Superior temporal gyrus (tissue), 1 donor: ENCODE measurements at regions not wholly inside any gene's neighbourhood (a gene's known extent, or its start where the extent isn't known, plus 50 kb on each side); places are given as distances from the start of the nearest gene placed in this dataset.
"Not testable (repeated sequence)": the region's sequence is repeated elsewhere in the genome, so short reads cannot be mapped to it uniquely, and the experiment has no call there.

ENCODE experiments used
- DNase-seq: peaks from one replicate; pipeline ENCODE4 v3.0.0-alpha.2; 2016; ENCODE audit errors: extremely low spot score

GRCh38 chr16:60271781-60272180, 1537.7 kb upstream of the GOT2 start:
- DNase-seq: no peak

- no peak for DNase-seq
These were observed 1537.1 kb upstream of the GOT2 start for GRCh38 chr16:60271025-60271771.

DNA sequence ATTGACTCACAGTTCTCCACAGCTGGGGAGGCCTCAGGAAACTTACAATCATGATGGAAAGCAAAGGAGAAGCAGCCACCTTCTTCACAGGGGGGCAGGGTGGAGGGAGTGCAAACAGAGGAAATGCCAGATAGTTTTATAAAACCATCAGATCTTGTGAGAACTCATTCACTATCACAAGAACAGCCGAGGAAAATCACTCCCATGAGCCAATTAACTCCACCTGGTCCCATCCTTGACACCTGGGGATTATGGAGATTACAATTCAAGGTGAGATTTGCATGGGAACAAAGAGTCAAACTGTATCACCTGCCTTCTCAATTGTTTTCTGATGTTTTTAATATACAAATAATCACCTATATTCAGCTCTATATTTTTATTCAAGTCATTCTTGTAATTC, 1527.3 kb upstream of the GOT2 start:
- no peak for DNase-seq

GRCh38 chr16:60259956-60260355, 1525.8 kb upstream of the GOT2 start:
- no peak for DNase-seq

DNA sequence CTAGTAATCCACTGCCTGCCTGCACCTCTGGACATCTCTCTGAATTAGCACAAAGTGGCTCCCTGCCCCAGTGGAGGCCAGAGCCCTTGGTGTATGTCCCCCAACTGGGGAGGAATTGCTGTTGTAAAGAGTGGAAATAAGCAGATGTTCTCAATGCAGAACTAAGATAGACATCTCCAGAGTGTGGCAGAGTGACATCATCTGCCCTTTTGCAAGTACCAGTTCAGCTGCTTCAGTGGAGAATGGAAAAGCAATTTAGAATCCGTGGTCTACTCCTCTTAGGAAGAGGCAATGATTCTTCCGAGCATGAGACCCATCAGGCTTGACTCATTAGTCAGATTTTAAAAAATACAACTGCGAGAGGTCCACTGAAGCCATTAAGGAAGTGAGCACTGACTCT, 1512.0 kb upstream of the GOT2 start:
- DNase-seq: no peak

DNA sequence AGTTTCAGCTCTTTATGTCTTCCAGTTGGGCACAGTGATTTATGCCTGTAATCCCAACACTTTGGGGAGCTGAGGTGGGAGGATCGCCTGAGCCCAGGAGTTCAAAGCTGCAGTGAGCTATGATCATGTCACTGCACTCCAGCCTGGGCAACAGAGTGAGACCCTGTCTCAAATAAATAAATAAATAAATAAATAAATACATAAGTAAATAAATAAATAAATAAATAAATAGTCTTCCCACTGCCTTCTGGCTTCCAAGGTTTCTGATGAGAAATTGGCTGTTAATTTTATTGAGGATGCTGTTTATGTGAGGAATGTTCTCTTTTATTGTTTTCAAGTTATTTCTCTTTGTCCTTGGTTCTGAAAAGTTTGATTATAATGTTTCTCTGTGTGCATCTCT, 1507.6 kb upstream of the GOT2 start:
- no peak for DNase-seq

DNA sequence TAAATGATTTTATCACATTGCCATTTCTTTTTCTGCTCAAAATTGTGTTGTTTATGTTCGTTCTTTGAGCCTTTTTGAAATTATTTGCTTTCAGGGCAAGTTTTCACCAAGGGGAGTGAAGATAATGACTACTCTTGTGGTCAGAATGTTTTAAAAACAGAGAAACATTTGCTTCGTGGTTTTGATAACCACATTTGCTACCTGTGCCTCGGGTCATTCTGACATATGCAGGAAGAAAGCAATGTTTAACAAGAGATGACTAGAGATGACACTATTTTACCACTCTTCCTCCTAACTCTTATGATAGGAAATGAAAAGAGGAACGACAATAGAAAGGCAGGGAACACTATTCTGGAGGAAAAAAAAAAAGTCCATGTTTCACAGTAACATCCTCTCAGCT, 1496.5 kb upstream of the GOT2 start:
- no peak for DNase-seq

DNA sequence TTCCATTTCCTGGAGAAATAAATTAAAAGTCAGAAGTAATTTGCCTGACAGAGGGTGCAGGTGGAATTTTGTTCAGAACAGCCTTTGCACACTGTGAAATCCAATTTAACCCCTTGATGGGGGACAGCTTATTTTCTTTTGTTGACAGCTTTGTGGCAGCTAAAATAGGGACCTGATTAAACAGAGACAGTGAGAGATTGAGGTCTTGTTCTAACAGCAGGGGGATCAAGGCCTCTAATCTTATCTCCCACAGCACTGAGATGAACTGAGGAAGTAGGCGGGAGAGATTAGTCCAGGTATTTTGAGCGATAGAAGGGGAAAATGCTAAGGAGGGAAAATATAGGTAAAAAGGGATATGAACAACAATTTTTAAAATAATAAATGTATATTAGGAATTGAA, 1491.4 kb upstream of the GOT2 start:
- DNase-seq: no peak

DNA sequence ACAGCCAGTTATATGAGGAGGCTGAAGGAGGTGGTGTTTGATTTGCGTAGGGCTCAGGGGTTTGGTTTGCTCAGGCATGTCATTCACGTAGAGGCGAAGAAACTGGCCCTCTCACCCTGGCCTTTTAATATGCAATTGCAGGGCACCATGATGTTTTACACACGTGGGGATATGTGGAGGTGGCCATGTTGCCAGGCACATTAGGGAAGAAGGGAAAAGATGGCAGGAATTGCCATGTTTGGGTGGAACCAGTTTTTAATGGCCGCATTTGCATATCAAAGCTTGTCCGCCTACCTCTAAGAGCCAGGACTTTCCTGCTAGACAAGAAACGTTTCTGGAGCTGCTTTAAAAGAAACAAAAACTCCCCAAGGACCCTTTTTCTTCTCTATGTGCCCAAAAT, 1483.7 kb upstream of the GOT2 start:
- DNase-seq: no peak

GRCh38 chr16:60214311-60214710, 1480.2 kb upstream of the GOT2 start:
- no peak for DNase-seq

DNA sequence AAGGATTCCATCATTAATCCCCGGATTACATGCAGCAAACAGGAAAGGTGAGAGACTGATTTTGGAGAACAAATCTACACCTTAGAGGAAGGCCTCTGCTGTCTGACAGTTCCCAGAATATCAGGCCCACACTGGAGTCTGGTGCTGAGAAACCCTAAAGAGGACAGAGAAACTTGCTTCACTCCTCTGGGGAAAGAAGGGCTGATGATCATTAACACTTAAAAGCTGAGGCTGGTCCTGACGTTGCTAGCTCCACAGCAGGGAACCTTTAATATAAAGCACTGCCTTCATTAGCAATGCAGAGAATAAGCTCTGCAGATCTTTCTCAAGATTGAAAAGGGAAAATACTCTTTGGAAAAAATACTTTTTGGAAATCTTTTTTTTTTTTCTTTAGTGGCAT, 1472.4 kb upstream of the GOT2 start:
- DNase-seq: no peak

- DNase-seq: no peak
These were observed 1470.1 kb upstream of the GOT2 start for GRCh38 chr16:60204181-60204580.

DNA sequence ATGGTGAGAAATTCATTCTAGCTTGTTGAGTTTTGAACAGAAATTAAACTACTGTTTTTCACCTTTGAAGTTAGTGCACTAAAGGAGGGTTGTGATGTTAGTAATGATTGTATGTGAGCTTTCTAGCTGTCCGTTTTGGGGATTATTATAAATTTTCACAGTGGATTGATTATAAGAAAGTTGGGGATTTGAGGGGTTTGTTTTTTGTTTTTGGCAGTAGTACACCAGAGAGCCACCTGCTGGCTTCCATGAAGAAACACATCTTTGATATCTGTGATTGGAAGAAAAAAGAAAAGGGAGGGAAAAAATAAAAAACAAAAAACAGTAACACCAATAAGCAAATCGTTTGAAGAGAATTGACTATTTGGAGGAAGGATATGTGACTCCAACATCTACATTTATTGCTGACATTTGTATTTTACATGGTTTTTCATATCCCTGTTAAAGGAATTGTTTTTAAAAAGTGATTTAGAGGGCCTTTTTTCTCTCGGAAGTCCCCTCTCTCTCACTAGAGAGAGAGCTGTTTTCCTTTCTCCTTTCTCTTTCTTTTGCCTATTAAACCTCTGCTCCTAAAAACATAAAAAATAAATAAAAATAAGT, 1469.5 kb upstream of the GOT2 start:
- DNase-seq: peak; percentile 52

GRCh38 chr16:60200729-60201128, 1466.6 kb upstream of the GOT2 start:
- not testable (repeated sequence) for DNase-seq

DNA sequence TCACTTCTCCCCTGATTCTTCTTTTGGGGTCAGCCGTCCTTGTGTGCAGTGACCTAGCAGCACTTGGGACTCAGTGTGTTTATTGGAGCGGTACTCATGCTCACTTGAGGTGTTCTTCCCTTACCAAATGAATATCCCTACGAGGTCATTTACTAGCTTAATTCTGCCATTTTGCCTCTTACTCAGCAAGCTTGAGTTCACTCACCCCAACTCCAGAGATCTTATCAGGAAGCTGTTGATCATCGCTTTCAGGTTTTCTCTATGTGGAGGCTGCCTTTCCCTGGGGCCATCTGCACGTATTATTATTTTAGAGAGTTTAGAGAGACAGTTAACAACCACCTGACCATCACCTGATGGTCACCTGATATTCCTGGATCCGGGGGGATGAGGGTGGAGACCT, 1466.0 kb upstream of the GOT2 start:
- no peak for DNase-seq

DNA sequence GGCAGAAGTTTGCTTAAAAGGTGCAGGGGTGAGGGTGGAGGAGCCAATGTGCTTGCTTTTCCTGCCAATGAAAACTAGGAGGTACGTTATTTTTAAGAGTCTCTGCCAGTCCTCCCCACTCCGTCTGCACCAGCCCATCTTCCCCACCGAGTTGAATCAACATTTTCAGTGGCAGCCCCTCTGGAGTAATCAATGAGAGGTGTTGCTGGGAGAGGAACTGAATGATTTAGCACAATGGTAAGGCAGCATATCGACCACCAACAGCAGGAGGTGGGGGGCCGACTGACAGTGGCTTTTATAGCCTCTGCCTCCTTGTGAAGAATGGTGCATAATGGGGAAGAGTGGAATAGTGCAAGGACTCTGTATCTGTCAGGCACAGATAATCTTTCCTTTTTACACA, 1465.0 kb upstream of the GOT2 start:
- no peak for DNase-seq

DNA sequence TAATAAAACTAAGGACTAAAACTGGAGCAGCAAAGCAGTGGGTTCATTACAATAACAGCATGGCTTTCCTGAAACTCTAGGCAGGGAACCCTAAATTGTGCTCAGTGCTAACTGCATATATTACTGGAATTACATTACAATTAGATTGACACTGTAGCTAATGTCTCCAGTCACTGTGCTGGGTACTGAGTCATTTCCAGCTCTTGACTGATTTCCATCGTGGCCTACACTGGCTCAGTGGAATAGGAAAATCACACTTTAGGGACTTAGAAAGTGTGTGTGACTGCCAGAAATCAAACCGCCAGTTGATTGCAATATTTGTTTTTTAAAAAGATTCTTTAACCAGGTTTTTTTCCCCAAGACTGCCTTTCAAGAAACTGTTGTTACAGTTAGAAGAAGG, 1447.4 kb upstream of the GOT2 start:
- DNase-seq: no peak

DNA sequence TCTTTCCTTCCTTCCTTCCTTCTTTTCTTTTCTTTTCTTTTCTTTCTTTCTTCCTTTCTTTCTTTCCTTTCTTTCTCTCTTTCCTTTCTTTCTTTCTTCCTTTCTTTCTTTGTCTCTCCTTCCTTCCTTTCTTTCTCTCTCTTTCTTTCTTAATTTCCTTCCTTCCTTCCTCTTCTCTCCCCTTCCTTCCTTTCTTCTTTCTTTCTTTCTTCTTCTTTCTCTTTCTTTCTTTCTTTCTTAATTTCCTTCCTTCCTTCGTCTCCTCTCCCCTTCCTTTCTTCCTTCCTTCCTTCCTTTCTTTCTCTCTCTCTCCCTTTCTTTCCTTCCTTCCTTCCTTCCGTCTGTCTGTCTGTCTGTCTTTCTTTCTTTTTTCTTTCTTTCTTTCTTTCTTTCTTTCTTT, 1446.5 kb upstream of the GOT2 start:
- no peak for DNase-seq

DNA sequence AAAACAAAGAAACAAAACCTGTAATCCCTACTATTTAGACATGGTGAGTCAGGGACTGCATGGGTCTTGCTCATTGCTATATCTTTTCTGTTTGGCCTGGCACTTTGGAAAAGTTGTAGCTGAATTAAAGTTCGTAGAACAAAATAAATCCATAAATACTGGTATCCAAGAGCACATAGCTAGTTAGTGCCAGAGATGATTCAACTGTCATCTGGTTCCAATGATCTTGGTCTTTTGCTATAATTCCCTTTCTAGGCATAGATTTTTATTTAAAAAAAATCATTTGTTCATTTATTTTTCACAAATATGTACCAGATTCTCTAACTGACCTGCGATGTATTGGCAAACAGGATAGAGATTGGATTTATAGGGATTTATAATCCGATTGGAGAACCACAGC, 1436.1 kb upstream of the GOT2 start:
- no peak for DNase-seq

GRCh38 chr16:60166111-60166510, 1432.0 kb upstream of the GOT2 start:
- DNase-seq: no peak

DNA sequence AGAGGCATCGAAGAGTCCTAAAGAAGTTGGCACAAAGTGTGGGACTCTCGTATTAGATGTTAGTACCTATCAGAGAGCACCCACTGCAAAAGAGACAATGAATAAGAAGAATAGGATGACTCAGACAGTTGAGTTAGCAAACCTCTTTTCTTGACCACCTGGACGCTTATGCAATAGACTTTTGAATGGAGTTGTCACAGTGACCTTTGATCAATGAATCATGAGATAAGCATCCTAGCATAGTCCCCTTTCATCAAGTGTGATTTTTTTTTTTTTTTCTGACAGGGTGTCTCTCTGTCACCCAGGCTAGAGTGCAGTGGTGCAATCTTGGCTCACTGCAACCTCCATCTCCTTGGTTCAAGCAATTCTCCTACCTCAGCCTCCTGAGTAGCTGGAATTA, 1417.9 kb upstream of the GOT2 start:
- no peak for DNase-seq

DNA sequence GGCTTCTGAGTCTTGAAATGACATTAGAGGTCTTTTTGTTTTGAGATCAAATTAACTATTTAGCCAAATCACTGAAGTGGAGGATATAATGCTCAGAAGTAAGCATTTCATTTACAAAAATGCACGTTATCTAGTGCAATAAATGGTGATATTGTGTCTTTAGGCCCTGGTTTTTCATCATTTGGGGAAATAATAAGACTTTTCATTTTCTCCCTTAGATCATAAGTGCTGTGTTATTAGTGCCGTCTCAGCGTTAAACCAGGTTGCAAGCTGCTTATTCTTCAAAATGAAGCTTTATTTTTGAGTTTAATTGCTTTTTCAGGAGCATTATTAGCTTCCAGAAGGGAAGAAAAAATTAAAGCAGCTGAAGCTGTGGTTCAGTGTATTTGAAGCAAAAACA, 1416.8 kb upstream of the GOT2 start:
- DNase-seq: no peak

DNA sequence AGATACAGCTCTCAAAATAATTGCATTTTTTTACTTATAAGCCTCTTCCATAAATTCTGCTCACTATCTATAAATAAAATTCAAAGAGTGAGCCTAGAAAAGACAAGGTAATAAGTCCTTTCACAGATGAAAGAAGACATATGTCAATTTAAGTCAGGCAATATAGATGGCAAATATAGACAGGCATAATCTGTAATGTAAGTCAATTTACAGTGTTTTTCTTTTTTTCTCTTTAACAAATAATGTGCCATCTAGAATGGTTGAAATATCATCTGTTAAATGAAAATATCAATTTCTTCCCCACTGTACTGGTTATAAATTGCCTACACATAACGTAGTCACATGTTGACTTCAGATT, 1409.2 kb upstream of the GOT2 start:
- no peak for DNase-seq
